NB4 (cell line): ENCODE measurements at regions not wholly inside any gene's neighbourhood (a gene's known extent, or its start where the extent isn't known, plus 50 kb on each side); places are given as distances from the start of the nearest gene placed in this dataset.

Source experiments
- DNase-seq: peaks from one replicate; pipeline ENCODE4 v3.0.0; 2010; ENCODE audit warnings: low read depth
- H3K4me3 ChIP-seq: one replicate; pipeline ENCODE4 v1.5.1; 2011; ENCODE audit warnings: mild to moderate bottlenecking, low read depth, low read length, moderate library complexity
- MYC ChIP-seq: IDR thresholded peaks from 2 replicates; pipeline ENCODE4 v1.6.1; 2011; ENCODE audit warnings: low read depth, low read length
- POLR2A ChIP-seq: IDR thresholded peaks from 2 replicates; pipeline ENCODE4 v1.6.1; 2011; ENCODE audit warnings: mild to moderate bottlenecking; ENCODE audit not compliant: insufficient read length; ENCODE audit errors: extremely low read depth
- TF ChIP-seq, protein P1 (sequence below): IDR thresholded peaks from one replicate; pipeline ENCODE4 v1.5.1; 2012; ENCODE audit warnings: low read depth, low read length
- TF ChIP-seq, protein P2 (sequence below): IDR thresholded peaks from 2 replicates; pipeline ENCODE4 v1.6.1; 2011; ENCODE audit warnings: low read depth, low read length

DNA sequence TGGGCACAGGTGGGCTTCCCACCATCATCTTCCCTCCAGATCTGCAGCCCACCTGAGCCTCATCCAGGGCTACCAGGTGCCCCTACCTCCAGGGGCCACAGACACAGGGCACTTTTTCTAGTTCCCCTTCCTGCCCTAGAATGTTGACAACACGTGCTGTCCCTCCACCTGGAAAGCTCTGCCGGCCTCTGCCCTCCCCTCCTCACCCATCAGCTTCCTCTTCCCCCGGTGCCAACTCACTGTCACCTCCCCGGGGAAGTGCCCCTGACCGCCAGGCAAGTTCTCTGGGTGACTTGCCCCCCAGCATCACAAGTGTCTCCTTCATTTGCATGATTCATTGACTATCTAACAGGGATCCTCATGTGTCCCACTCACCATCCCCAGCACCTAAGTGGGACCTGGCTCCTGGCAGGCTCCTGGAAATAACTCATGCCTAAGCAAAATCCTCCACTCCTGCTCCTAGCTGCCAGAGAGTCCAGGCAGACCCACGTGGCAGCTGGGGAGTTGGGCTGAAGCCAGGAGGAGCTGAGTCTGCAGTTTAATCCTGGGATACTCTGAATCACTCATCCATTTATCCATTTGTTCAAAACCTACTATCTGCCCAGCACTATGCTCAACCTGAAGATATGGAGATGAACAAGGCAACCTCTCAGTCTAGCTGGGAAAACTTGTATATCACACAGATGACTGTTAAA lies 304.4 kb downstream of the FOXL1 start:
- no peak for DNase-seq
- TF ChIP-seq, protein P1, sequence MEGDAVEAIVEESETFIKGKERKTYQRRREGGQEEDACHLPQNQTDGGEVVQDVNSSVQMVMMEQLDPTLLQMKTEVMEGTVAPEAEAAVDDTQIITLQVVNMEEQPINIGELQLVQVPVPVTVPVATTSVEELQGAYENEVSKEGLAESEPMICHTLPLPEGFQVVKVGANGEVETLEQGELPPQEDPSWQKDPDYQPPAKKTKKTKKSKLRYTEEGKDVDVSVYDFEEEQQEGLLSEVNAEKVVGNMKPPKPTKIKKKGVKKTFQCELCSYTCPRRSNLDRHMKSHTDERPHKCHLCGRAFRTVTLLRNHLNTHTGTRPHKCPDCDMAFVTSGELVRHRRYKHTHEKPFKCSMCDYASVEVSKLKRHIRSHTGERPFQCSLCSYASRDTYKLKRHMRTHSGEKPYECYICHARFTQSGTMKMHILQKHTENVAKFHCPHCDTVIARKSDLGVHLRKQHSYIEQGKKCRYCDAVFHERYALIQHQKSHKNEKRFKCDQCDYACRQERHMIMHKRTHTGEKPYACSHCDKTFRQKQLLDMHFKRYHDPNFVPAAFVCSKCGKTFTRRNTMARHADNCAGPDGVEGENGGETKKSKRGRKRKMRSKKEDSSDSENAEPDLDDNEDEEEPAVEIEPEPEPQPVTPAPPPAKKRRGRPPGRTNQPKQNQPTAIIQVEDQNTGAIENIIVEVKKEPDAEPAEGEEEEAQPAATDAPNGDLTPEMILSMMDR, result no peak
- TF ChIP-seq POLR2A (no peak), MYC (no peak)
- TF ChIP-seq, protein P2, sequence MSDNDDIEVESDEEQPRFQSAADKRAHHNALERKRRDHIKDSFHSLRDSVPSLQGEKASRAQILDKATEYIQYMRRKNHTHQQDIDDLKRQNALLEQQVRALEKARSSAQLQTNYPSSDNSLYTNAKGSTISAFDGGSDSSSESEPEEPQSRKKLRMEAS, result no peak

DNA sequence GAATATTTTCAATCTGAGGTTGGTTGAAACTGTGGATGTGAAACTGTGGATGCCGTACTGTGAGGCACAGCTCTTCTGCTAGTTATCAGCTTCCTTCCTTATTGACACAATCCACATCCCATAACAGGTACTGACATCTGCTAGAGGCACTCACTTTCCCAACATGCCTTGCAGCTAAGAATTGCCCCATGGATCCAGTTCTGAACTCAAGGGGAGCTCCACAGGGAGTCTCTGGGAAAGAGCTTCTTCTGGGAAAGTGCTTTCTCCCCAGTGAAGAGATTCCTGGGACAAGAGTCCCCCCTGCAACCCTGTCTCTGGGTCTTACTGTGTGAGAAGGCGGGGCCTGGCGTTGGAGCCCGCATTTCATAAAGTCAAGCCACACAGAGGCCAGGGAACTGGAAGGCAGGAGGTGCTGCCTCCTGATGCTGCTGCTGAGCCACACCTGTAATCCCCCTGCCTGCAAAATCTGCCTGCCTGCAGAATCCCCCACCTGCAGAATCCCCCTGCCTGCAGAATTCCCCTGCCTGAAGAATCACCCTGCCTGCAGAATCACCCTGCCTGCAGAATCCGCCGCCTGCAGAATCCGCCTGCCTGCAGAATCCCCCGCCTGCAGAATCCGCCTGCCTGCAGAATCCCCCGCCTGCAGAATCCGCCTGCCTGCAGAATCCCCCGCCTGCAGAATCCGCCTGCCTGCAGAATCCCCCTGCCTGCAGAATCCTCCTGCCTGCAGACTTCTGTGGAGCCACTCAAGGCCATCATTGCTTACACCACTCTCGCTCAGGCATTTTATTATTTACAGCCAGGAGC lies 305.4 kb downstream of the FOXL1 start:
- DNase-seq, result no peak
- no peak overlapping the region for H3K4me3 ChIP-seq
- TF ChIP-seq, protein P2, result no peak
- no peak for TF ChIP-seq MYC

More for the DNA sequence above, 304.4 kb downstream of the FOXL1 start:
- no peak overlapping the region for H3K4me3 ChIP-seq

DNA sequence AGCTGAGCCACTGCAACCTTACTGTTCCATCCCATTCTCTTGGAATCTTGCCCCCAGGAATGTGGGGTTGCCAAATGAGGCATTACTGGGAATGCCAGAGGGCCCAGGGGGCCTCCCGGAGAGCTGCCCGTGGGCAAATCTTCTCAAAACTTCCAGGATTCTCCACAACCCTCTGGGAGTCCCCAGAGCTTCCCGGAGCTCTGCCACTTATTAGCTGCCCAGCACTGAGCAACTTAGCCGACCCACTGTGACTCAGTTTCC lies 306.0 kb downstream of the FOXL1 start:
- TF ChIP-seq, protein P2, result no peak
- TF ChIP-seq, protein P1, result no peak
- TF ChIP-seq MYC (no peak), POLR2A (no peak)
- DNase-seq, result no peak
- H3K4me3 ChIP-seq, result no peak overlapping the region

DNA sequence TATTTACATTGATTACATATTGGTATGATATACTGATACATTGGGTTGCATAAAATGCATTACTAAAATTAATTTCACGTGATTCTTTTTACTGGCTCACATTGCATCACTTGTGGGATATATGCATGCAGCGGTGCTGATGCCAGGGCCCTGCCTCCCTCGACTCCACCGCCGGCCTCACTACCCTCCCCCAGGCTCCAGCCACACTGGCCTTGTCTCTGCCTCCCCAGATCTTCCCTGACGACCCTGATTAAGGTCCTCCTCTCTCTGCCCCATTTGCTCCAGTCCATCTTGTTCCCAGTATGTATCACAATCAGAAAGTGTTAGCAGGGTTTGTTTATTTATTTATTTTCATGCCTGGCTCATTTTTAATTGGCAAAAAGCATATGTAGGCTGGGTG lies 306.8 kb downstream of the FOXL1 start:
- TF ChIP-seq, protein P2, result no peak
- TF ChIP-seq POLR2A, result no peak
- no peak overlapping the region for H3K4me3 ChIP-seq
- no peak for DNase-seq

DNA sequence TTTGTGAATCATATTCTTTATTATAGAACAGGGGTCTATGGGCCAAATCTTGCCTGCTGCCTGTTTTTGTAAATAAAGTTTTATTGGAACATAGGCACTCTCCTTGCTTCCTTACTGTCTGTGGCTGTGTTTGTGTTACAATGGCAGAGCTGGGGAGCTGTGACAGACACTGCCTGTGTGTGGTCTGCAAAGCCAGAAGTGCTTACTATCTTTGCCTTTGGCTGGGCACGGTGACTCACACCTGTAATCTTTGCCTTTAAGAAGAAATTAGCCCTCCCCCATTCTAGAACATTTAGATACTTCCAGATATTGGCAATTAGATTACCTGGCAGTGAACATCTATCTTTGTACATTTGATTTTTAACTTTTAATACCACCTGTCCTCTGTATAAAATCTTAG lies 308.3 kb downstream of the FOXL1 start:
- H3K4me3 ChIP-seq, result no peak overlapping the region
- TF ChIP-seq, protein P1, result no peak
- TF ChIP-seq, protein P2, result no peak
- TF ChIP-seq POLR2A (no peak), MYC (no peak)
- DNase-seq, result no peak

DNA sequence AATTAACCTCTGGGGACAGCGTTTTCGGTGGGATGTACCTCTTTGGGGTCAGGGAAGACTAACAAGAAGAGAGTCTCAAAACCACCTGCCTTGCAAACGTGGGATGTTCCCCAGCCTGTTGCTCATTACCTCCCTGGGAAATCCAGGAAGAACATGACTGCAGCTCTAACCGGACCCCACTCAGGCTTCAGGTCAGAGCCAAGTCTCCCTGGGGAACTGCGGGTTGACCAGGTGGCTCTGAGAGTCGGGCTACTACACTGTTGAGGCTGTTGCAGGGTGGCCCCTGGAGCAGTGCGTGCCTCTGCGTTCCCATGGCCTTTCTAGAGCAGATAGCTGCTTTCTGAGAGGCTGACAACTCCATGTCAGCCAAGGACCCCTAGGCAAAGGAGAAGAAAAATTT lies 309.1 kb downstream of the FOXL1 start:
- TF ChIP-seq, protein P1, result no peak
- TF ChIP-seq MYC (no peak), POLR2A (no peak)
- TF ChIP-seq, protein P2, result no peak
- no peak overlapping the region for H3K4me3 ChIP-seq
- DNase-seq, result no peak
